A673 (cell line): ENCODE measurements at regions not wholly inside any gene's neighbourhood (a gene's known extent, or its start where the extent isn't known, plus 50 kb on each side); places are given as distances from the start of the nearest gene placed in this dataset.
"Not testable (repeated sequence)": the region's sequence is repeated elsewhere in the genome, so short reads cannot be mapped to it uniquely, and the experiment has no call there.

Experiments
- CTCF ChIP-seq: fragments of 300-800, 200-600 bp; sonication (generic); conservative IDR thresholded peaks from 2 replicates; pipeline ENCODE4 v1.5.1; 2017; ENCODE audit warnings: low read depth, mild to moderate bottlenecking, antibody characterized with exemption, low read length, moderate library complexity, mixed read lengths
- EZH2 ChIP-seq: fragments of 200-600 bp; sonication (generic); IDR thresholded peaks from 2 replicates; pipeline ENCODE4 v1.6.1; 2017; ENCODE audit warnings: borderline replicate concordance, low read depth, mild to moderate bottlenecking, mixed read lengths, antibody characterized with exemption, low read length; ENCODE audit not compliant: poor library complexity, severe bottlenecking

GRCh38 chr21:9784201-9784600 lies 737.2 kb upstream of the TPTE start:
- not testable (repeated sequence) for TF ChIP-seq CTCF, EZH2
